ENCODE measurements at regions not wholly inside any gene's neighbourhood (a gene's known extent, or its start where the extent isn't known, plus 50 kb on each side); places are given as distances from the start of the nearest gene placed in this dataset.

- Histone ChIP-seq H3K4me3 (ENCODE audit: insufficient read depth, low read depth, low read length) (no peak overlapping the region), H4K20me1 (ENCODE audit: insufficient read depth, low read length) (no peaks in the 10 kb centered on the region), H3K36me3 (ENCODE audit: insufficient read depth, low read length) (no peaks in the 10 kb centered on the region), H3K9me3 (ENCODE audit: insufficient read depth, low read depth, low read length) (no peaks in the 10 kb centered on the region), H3K27ac (ENCODE audit: low read depth, low read length) (no peak overlapping the region), H3K79me2 (ENCODE audit: insufficient read depth, low read length) (no peaks in the 10 kb centered on the region), H2AFZ (ENCODE audit: low read depth, low read length) (no peak overlapping the region), H3K4me1 (ENCODE audit: insufficient read depth, low read length) (no peaks in the 10 kb centered on the region), H3K9ac (ENCODE audit: low read length) (no peak overlapping the region), H3K27me3 (ENCODE audit: insufficient read depth, low read length) (no peaks in the 10 kb centered on the region), H3K4me2 (ENCODE audit: low read length) (no peak overlapping the region)
- FAIRE-seq (no peak), DNase-seq (ENCODE audit: low read depth) (no peak)
- Mint-ChIP-seq H3K27me3 (ENCODE audit: low read depth, unreplicated experiment) (no peaks in the 10 kb centered on the region), H3K4me1 (ENCODE audit: low read depth, unreplicated experiment) (peaks cover 6% of the 10 kb centered on the region), H3K27ac (ENCODE audit: unreplicated experiment) (no peak overlapping the region), H3K9me3 (ENCODE audit: unreplicated experiment) (no peaks in the 10 kb centered on the region), H3K4me3 (ENCODE audit: unreplicated experiment) (no peak overlapping the region), H3K36me3 (ENCODE audit: low read depth, unreplicated experiment) (no peaks in the 10 kb centered on the region)
- TF ChIP-seq EZH2 (IDR thresholded peaks at IDR 0.05; ENCODE audit: insufficient read depth, low read length) = no peak
- no peak for TF ChIP-seq CTCF (IDR thresholded peaks at IDR 0.05; ENCODE audit: insufficient read depth, low read depth, low read length)
Measured at GRCh38 chr9:25936031-25936430, 257.8 kb upstream of the TUSC1 start.

GRCh38 chr9:25935188-25935587 lies 256.9 kb upstream of the TUSC1 start:
- H3K79me2 ChIP-seq (ENCODE audit: insufficient read depth, low read length) = no peaks in the 10 kb centered on the region
- H3K27ac Mint-ChIP-seq (ENCODE audit: unreplicated experiment) = no peak overlapping the region
- no peaks in the 10 kb centered on the region for H3K9me3 ChIP-seq (ENCODE audit: insufficient read depth, low read depth, low read length)
- H3K27ac ChIP-seq (ENCODE audit: low read depth, low read length) = no peak overlapping the region
- H3K4me3 ChIP-seq (ENCODE audit: insufficient read depth, low read depth, low read length) = no peak overlapping the region
- H3K4me2 ChIP-seq (ENCODE audit: low read length) = no peak overlapping the region
- H3K27me3 ChIP-seq (ENCODE audit: insufficient read depth, low read length) = no peaks in the 10 kb centered on the region
- TF ChIP-seq CTCF (IDR thresholded peaks at IDR 0.05; ENCODE audit: insufficient read depth, low read depth, low read length) = no peak
- TF ChIP-seq EZH2 (IDR thresholded peaks at IDR 0.05; ENCODE audit: insufficient read depth, low read length) = no peak
- H3K36me3 ChIP-seq (ENCODE audit: insufficient read depth, low read length) = no peaks in the 10 kb centered on the region
- H3K9ac ChIP-seq (ENCODE audit: low read length) = no peak overlapping the region
- peaks cover 6% of the 10 kb centered on the region for H3K4me1 Mint-ChIP-seq (ENCODE audit: low read depth, unreplicated experiment)
- H3K4me3 Mint-ChIP-seq (ENCODE audit: unreplicated experiment) = no peak overlapping the region
- no peak for FAIRE-seq
- H3K4me1 ChIP-seq (ENCODE audit: insufficient read depth, low read length) = no peaks in the 10 kb centered on the region
- H3K36me3 Mint-ChIP-seq (ENCODE audit: low read depth, unreplicated experiment) = no peaks in the 10 kb centered on the region
- no peaks in the 10 kb centered on the region for H4K20me1 ChIP-seq (ENCODE audit: insufficient read depth, low read length)
- DNase-seq (ENCODE audit: low read depth) = no peak
- H3K27me3 Mint-ChIP-seq (ENCODE audit: low read depth, unreplicated experiment) = no peaks in the 10 kb centered on the region
- H2AFZ ChIP-seq (ENCODE audit: low read depth, low read length) = no peak overlapping the region
- peaks cover 3% of the 10 kb centered on the region for H3K9me3 Mint-ChIP-seq (ENCODE audit: unreplicated experiment)

GRCh38 chr9:25918761-25919160 lies 240.5 kb upstream of the TUSC1 start:
- H3K9me3 Mint-ChIP-seq (ENCODE audit: unreplicated experiment) = no peaks in the 10 kb centered on the region
- H3K27ac ChIP-seq (ENCODE audit: low read depth, low read length) = no peak overlapping the region
- H2AFZ ChIP-seq (ENCODE audit: low read depth, low read length) = no peak overlapping the region
- no peak overlapping the region for H3K27ac Mint-ChIP-seq (ENCODE audit: unreplicated experiment)
- H3K36me3 Mint-ChIP-seq (ENCODE audit: low read depth, unreplicated experiment) = no peaks in the 10 kb centered on the region
- H3K27me3 ChIP-seq (ENCODE audit: insufficient read depth, low read length) = no peaks in the 10 kb centered on the region
- H3K9ac ChIP-seq (ENCODE audit: low read length) = no peak overlapping the region
- H3K4me3 Mint-ChIP-seq (ENCODE audit: unreplicated experiment) = no peak overlapping the region
- peaks cover 2% of the 10 kb centered on the region for H3K4me1 Mint-ChIP-seq (ENCODE audit: low read depth, unreplicated experiment)
- H3K36me3 ChIP-seq (ENCODE audit: insufficient read depth, low read length) = no peaks in the 10 kb centered on the region
- no peaks in the 10 kb centered on the region for H3K27me3 Mint-ChIP-seq (ENCODE audit: low read depth, unreplicated experiment)
- H3K9me3 ChIP-seq (ENCODE audit: insufficient read depth, low read depth, low read length) = no peaks in the 10 kb centered on the region
- H3K4me1 ChIP-seq (ENCODE audit: insufficient read depth, low read length) = no peaks in the 10 kb centered on the region
- H3K4me2 ChIP-seq (ENCODE audit: low read length) = no peak overlapping the region
- FAIRE-seq = no peak
- H3K4me3 ChIP-seq (ENCODE audit: insufficient read depth, low read depth, low read length) = no peak overlapping the region
- H3K79me2 ChIP-seq (ENCODE audit: insufficient read depth, low read length) = no peaks in the 10 kb centered on the region
- H4K20me1 ChIP-seq (ENCODE audit: insufficient read depth, low read length) = no peaks in the 10 kb centered on the region
- DNase-seq (ENCODE audit: low read depth) = no peak
- TF ChIP-seq CTCF (IDR thresholded peaks at IDR 0.05; ENCODE audit: insufficient read depth, low read depth, low read length) (no peak), EZH2 (IDR thresholded peaks at IDR 0.05; ENCODE audit: insufficient read depth, low read length) (no peak)
